ENCODE measurements at regions not wholly inside any gene's neighbourhood (a gene's known extent, or its start where the extent isn't known, plus 50 kb on each side); places are given as distances from the start of the nearest gene placed in this dataset.

- no peaks in the 10 kb centered on the region for H3K27me3 ChIP-seq (ENCODE audit: insufficient read depth, poor library complexity, severe bottlenecking)
- H3K36me3 ChIP-seq (ENCODE audit: low read depth) = peaks cover 32% of the 10 kb centered on the region
- H3K9me3 ChIP-seq (ENCODE audit: severe bottlenecking) = no peaks in the 10 kb centered on the region
- H3K4me3 ChIP-seq (ENCODE audit: severe bottlenecking) = no peak overlapping the region
- no peak for DNase-seq (ENCODE audit: low spot score)
- peaks cover 65% of the 10 kb centered on the region for H3K4me1 ChIP-seq (ENCODE audit: insufficient read depth, poor library complexity, severe bottlenecking)
- peak overlapping the region; percentile 100 for H3K27ac ChIP-seq (ENCODE audit: poor library complexity, severe bottlenecking)
- no peak for TF ChIP-seq CTCF (IDR thresholded peaks at IDR 0.05; ENCODE audit: poor library complexity, severe bottlenecking)
- no peak for ATAC-seq (ENCODE audit: low read depth)
These were observed 95.1 kb upstream of the BCAR3 start for GRCh38 chr1:93776728-93777127.

- ATAC-seq (ENCODE audit: low read depth) (peak; percentile 70), DNase-seq (ENCODE audit: low spot score) (peak; percentile 95)
- no peaks in the 10 kb centered on the region for H3K27me3 ChIP-seq (ENCODE audit: insufficient read depth, poor library complexity, severe bottlenecking)
- peaks cover 47% of the 10 kb centered on the region for H3K36me3 ChIP-seq (ENCODE audit: low read depth)
- peaks cover 71% of the 10 kb centered on the region for H3K4me1 ChIP-seq (ENCODE audit: insufficient read depth, poor library complexity, severe bottlenecking)
- peak overlapping the region; percentile 100 for H3K27ac ChIP-seq (ENCODE audit: poor library complexity, severe bottlenecking)
- H3K4me3 ChIP-seq (ENCODE audit: severe bottlenecking) = peak overlapping the region; percentile 42
- TF ChIP-seq CTCF (IDR thresholded peaks at IDR 0.05; ENCODE audit: poor library complexity, severe bottlenecking) = no peak
- no peaks in the 10 kb centered on the region for H3K9me3 ChIP-seq (ENCODE audit: severe bottlenecking)
These were observed 93.6 kb upstream of the BCAR3 start for GRCh38 chr1:93775224-93775623.

GRCh38 chr1:93774707-93775106 lies 93.1 kb upstream of the BCAR3 start:
- Histone ChIP-seq H3K9me3 (ENCODE audit: severe bottlenecking) (no peaks in the 10 kb centered on the region), H3K36me3 (ENCODE audit: low read depth) (peaks cover 52% of the 10 kb centered on the region), H3K4me3 (ENCODE audit: severe bottlenecking) (peak overlapping the region; percentile 42), H3K4me1 (ENCODE audit: insufficient read depth, poor library complexity, severe bottlenecking) (peaks cover 69% of the 10 kb centered on the region), H3K27ac (ENCODE audit: poor library complexity, severe bottlenecking) (peak overlapping the region; percentile 100), H3K27me3 (ENCODE audit: insufficient read depth, poor library complexity, severe bottlenecking) (no peaks in the 10 kb centered on the region)
- DNase-seq (ENCODE audit: low spot score) (no peak), ATAC-seq (ENCODE audit: low read depth) (no peak)
- TF ChIP-seq CTCF (IDR thresholded peaks at IDR 0.05; ENCODE audit: poor library complexity, severe bottlenecking) = no peak

GRCh38 chr1:93773049-93773838 lies 91.6 kb upstream of the BCAR3 start:
- no peak for TF ChIP-seq CTCF (IDR thresholded peaks at IDR 0.05; ENCODE audit: poor library complexity, severe bottlenecking)
- no peak for ATAC-seq (ENCODE audit: low read depth)

GRCh38 chr1:93771843-93772242 lies 90.2 kb upstream of the BCAR3 start:
- ATAC-seq (ENCODE audit: low read depth) = no peak
- peaks cover 81% of the 10 kb centered on the region for H3K36me3 ChIP-seq (ENCODE audit: low read depth)
- H3K27me3 ChIP-seq (ENCODE audit: insufficient read depth, poor library complexity, severe bottlenecking) = no peaks in the 10 kb centered on the region
- DNase-seq (ENCODE audit: low spot score) = no peak
- peak overlapping the region; percentile 100 for H3K27ac ChIP-seq (ENCODE audit: poor library complexity, severe bottlenecking)
- peak overlapping the region; percentile 42 for H3K4me3 ChIP-seq (ENCODE audit: severe bottlenecking)
- peaks cover 71% of the 10 kb centered on the region for H3K4me1 ChIP-seq (ENCODE audit: insufficient read depth, poor library complexity, severe bottlenecking)
- no peak for TF ChIP-seq CTCF (IDR thresholded peaks at IDR 0.05; ENCODE audit: poor library complexity, severe bottlenecking)
- no peaks in the 10 kb centered on the region for H3K9me3 ChIP-seq (ENCODE audit: severe bottlenecking)

More at GRCh38 chr1:93773049-93773838, 91.6 kb upstream of the BCAR3 start:
- H3K4me1 ChIP-seq (ENCODE audit: insufficient read depth, poor library complexity, severe bottlenecking) = peaks cover 70% of the 10 kb centered on the region
- peak overlapping the region; percentile 42 for H3K4me3 ChIP-seq (ENCODE audit: severe bottlenecking)
- H3K36me3 ChIP-seq (ENCODE audit: low read depth) = peaks cover 67% of the 10 kb centered on the region
- H3K27me3 ChIP-seq (ENCODE audit: insufficient read depth, poor library complexity, severe bottlenecking) = no peaks in the 10 kb centered on the region
- peak overlapping the region; percentile 100 for H3K27ac ChIP-seq (ENCODE audit: poor library complexity, severe bottlenecking)
- H3K9me3 ChIP-seq (ENCODE audit: severe bottlenecking) = no peaks in the 10 kb centered on the region
- no peak for DNase-seq (ENCODE audit: low spot score)

Measured in RWPE2 (cell line).